ENCODE measurements at regions not wholly inside any gene's neighbourhood (a gene's known extent, or its start where the extent isn't known, plus 50 kb on each side); places are given as distances from the start of the nearest gene placed in this dataset.
"Not testable (repeated sequence)": the region's sequence is repeated elsewhere in the genome, so short reads cannot be mapped to it uniquely, and the experiment has no call there.

DNA sequence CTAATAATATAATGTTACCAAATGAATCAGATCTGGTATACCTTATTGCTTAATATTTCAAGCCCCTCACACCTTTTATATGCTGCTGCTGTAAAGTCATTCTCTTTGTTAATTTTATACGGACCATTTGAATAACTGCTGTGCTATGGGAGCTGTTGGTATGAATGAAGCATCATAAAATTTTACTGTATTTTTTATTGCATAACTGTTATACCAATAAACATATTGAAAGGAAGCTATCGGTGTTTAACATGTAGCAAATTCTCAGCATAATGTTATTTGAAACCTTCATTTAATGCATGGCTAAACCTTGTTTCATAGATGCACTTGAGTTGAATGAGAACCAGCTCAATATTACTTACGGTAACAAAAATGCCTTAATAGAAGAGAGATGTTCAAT, 1040.3 kb downstream of the SOCS6 start:
- no peak overlapping the region for H3K27ac ChIP-seq (ENCODE audit: low read depth in 2 of 2, low read length in 1 of 2)
- 94 to 96% methylated on average over 3 of the region's 3 CpGs for WGBS, 2 donors
- no peak overlapping the region for H3K4me3 ChIP-seq (ENCODE audit: low read depth in 1 of 2, low read length in 2 of 2)
- H3K4me1 ChIP-seq (ENCODE audit: control insufficient read depth in 2 of 2, insufficient read depth in 2 of 2, low read length in 1 of 2) = no peaks in the 10 kb centered on the region
- H3K36me3 ChIP-seq (ENCODE audit: control insufficient read depth in 2 of 2, insufficient read depth in 2 of 2, low read length in 1 of 2) = no peaks in the 10 kb centered on the region
- H3K9me3 ChIP-seq (ENCODE audit: control insufficient read depth in 2 of 2, insufficient read depth in 1 of 2, low read depth in 1 of 2, low read length in 1 of 2) = peaks cover 0 to 3% of the 10 kb centered on the region in 2 donors
- no peaks in the 10 kb centered on the region for H3K27me3 ChIP-seq (ENCODE audit: control insufficient read depth in 1 of 2, insufficient read depth in 2 of 2, low read length in 2 of 2)

DNA sequence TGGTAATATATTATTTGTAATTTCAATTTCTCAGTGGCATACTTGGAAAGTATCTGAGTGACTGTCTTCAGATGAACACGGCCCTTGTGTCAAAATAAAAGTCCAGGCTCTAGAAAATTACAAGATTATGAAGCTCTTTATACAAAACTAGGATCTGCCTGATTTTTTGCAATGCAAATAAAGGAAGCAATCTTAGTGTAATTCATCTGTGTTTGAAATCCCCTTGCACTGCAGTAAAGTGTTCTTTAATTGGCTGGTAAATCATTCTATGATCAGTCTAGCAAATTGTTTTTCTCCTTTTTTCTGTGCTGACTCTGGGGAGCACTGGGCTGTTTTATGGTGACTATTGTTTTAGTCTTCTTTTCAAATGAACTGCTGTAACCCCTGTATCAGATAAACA, 1039.0 kb downstream of the SOCS6 start:
- H3K4me3 ChIP-seq (ENCODE audit: low read depth in 1 of 2, low read length in 2 of 2) = no peak overlapping the region
- H3K4me1 ChIP-seq (ENCODE audit: control insufficient read depth in 2 of 2, insufficient read depth in 2 of 2, low read length in 1 of 2) = no peaks in the 10 kb centered on the region
- peaks cover 0 to 3% of the 10 kb centered on the region in 2 donors for H3K9me3 ChIP-seq (ENCODE audit: control insufficient read depth in 2 of 2, insufficient read depth in 1 of 2, low read depth in 1 of 2, low read length in 1 of 2)
- no peaks in the 10 kb centered on the region for H3K36me3 ChIP-seq (ENCODE audit: control insufficient read depth in 2 of 2, insufficient read depth in 2 of 2, low read length in 1 of 2)
- no peak overlapping the region for H3K27ac ChIP-seq (ENCODE audit: low read depth in 2 of 2, low read length in 1 of 2)
- WGBS, 2 donors = 16 to 25% methylated on average over 1 of the region's 1 CpG
- no peaks in the 10 kb centered on the region for H3K27me3 ChIP-seq (ENCODE audit: control insufficient read depth in 1 of 2, insufficient read depth in 2 of 2, low read length in 2 of 2)

DNA sequence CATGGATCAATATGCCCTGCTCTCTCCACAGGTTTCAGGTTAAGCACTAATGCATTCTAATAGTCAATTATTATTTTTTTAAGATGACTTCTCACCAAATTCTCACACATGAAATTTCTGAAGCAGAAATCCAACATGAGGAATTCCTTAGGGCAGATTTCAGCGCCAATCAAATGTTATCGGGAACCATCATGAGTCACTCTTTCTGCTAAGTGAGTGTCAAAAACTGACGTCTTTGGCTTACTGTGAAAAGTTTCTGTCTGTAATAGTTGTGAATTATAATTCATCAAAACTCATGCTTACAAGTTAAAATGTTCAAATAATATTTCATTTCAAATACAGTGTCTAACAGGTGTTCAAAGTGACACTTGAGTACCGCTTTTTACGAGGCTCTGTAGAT, 1038.6 kb downstream of the SOCS6 start:
- H3K27ac ChIP-seq (ENCODE audit: low read depth in 2 of 2, low read length in 1 of 2) = no peak overlapping the region
- WGBS, 2 donors = 48 to 58% methylated on average over 5 of the region's 5 CpGs
- no peak overlapping the region for H3K4me3 ChIP-seq (ENCODE audit: low read depth in 1 of 2, low read length in 2 of 2)
- no peaks in the 10 kb centered on the region for H3K36me3 ChIP-seq (ENCODE audit: control insufficient read depth in 2 of 2, insufficient read depth in 2 of 2, low read length in 1 of 2)
- no peaks in the 10 kb centered on the region for H3K27me3 ChIP-seq (ENCODE audit: control insufficient read depth in 1 of 2, insufficient read depth in 2 of 2, low read length in 2 of 2)
- H3K9me3 ChIP-seq (ENCODE audit: control insufficient read depth in 2 of 2, insufficient read depth in 1 of 2, low read depth in 1 of 2, low read length in 1 of 2) = peaks cover 0 to 3% of the 10 kb centered on the region in 2 donors
- H3K4me1 ChIP-seq (ENCODE audit: control insufficient read depth in 2 of 2, insufficient read depth in 2 of 2, low read length in 1 of 2) = no peaks in the 10 kb centered on the region

DNA sequence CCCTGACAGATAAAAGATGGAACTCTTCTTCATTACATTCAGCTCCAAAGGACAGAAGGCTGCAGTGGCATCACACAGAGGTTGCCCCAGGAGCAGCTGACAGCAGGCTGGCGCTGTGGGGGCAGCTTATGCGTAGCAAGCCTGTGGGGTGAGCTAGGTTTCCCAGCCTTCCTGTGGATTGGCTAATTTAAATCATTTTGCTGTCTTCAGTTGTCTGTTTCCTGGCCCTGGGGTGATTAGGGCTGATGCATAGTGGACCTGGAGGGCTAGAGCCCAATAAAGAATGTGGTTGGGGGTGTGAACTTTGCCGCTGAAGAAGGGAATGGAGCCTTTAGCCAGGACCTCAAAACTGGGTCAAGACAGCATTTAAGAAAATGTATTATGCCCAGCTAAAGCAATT, 1038.0 kb downstream of the SOCS6 start:
- H3K9me3 ChIP-seq (ENCODE audit: control insufficient read depth in 2 of 2, insufficient read depth in 1 of 2, low read depth in 1 of 2, low read length in 1 of 2) = peaks cover 0 to 3% of the 10 kb centered on the region in 2 donors
- WGBS, 2 donors = 77 to 79% methylated on average over 3 of the region's 3 CpGs
- no peak overlapping the region for H3K4me3 ChIP-seq (ENCODE audit: low read depth in 1 of 2, low read length in 2 of 2)
- no peak overlapping the region for H3K27ac ChIP-seq (ENCODE audit: low read depth in 2 of 2, low read length in 1 of 2)
- H3K36me3 ChIP-seq (ENCODE audit: control insufficient read depth in 2 of 2, insufficient read depth in 2 of 2, low read length in 1 of 2) = no peaks in the 10 kb centered on the region
- no peaks in the 10 kb centered on the region for H3K4me1 ChIP-seq (ENCODE audit: control insufficient read depth in 2 of 2, insufficient read depth in 2 of 2, low read length in 1 of 2)
- no peaks in the 10 kb centered on the region for H3K27me3 ChIP-seq (ENCODE audit: control insufficient read depth in 1 of 2, insufficient read depth in 2 of 2, low read length in 2 of 2)

DNA sequence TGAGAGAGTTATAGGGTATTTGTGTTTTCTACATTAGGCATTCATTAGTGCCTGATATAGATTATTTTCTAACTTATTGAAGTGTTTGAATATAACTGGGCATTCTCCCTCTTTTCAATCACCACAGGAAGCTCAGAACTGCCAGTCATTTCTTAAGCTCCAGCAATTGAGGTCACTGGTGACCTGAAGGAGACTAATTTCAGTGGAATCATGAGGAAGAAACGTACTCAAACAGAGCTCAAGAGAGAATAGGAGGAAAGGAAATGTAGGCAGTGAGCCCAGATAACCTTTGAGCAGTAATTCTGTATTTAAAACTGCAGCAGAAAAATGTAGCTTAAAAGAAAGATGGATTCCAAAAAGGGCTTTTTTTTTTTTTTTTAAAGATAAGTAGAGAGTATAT, 1035.5 kb downstream of the SOCS6 start:
- Histone ChIP-seq H3K36me3 (ENCODE audit: control insufficient read depth in 2 of 2, insufficient read depth in 2 of 2, low read length in 1 of 2) (no peaks in the 10 kb centered on the region), H3K4me1 (ENCODE audit: control insufficient read depth in 2 of 2, insufficient read depth in 2 of 2, low read length in 1 of 2) (no peaks in the 10 kb centered on the region), H3K9me3 (ENCODE audit: control insufficient read depth in 2 of 2, insufficient read depth in 1 of 2, low read depth in 1 of 2, low read length in 1 of 2) (peaks cover 0 to 3% of the 10 kb centered on the region in 2 donors), H3K4me3 (ENCODE audit: low read depth in 1 of 2, low read length in 2 of 2) (no peak overlapping the region), H3K27me3 (ENCODE audit: control insufficient read depth in 1 of 2, insufficient read depth in 2 of 2, low read length in 2 of 2) (no peaks in the 10 kb centered on the region), H3K27ac (ENCODE audit: low read depth in 2 of 2, low read length in 1 of 2) (no peak overlapping the region)
- 41% methylated on average over 1 of the region's 1 CpG for WGBS, 2 donors

DNA sequence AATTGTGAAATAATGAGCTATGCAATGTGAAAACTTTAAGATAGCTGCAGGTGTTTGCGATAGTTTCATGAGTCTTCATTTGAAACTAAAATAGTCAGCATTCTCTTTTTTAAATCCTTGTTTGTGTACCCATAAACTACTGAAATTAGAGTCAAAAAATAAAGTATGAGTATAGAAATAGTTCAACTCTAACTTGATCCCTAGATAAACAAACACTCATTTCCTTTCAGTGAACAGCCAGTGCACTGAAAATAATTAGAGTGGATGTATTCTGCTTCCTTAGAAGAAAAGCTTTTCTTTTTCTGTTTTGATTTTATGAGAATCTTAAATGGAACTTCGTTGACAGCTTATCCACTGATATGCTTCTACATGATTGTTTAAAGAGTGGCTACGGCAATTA, 1033.4 kb downstream of the SOCS6 start:
- Histone ChIP-seq H3K9me3 (ENCODE audit: control insufficient read depth in 2 of 2, insufficient read depth in 1 of 2, low read depth in 1 of 2, low read length in 1 of 2) (peaks cover 0 to 3% of the 10 kb centered on the region in 2 donors), H3K36me3 (ENCODE audit: control insufficient read depth in 2 of 2, insufficient read depth in 2 of 2, low read length in 1 of 2) (no peaks in the 10 kb centered on the region), H3K4me1 (ENCODE audit: control insufficient read depth in 2 of 2, insufficient read depth in 2 of 2, low read length in 1 of 2) (no peaks in the 10 kb centered on the region), H3K27ac (ENCODE audit: low read depth in 2 of 2, low read length in 1 of 2) (no peak overlapping the region), H3K4me3 (ENCODE audit: low read depth in 1 of 2, low read length in 2 of 2) (no peak overlapping the region), H3K27me3 (ENCODE audit: control insufficient read depth in 1 of 2, insufficient read depth in 2 of 2, low read length in 2 of 2) (no peaks in the 10 kb centered on the region)
- WGBS, 2 donors = 18 to 29% methylated on average over 3 of the region's 3 CpGs

DNA sequence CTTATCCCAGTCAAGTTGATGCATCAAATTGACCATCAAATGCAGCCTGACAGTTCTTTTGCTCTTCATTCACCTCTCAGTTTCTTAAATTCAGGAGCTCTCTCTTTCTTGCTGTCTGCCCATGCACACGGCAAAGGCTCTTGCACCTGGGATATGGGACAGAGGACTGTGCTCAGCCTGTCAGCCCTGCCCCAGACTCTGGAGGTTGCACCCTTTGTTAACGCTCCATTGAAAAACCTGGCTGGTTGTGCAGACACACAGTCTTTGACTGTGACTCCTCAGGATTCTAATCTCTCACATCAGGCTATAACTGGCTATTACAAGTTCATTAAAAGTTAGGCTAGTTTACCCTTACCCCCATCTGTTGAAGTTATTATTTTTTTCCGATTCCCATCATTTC, 1032.5 kb downstream of the SOCS6 start:
- H3K4me3 ChIP-seq (ENCODE audit: low read depth in 1 of 2, low read length in 2 of 2) = no peak overlapping the region
- H3K9me3 ChIP-seq (ENCODE audit: control insufficient read depth in 2 of 2, insufficient read depth in 1 of 2, low read depth in 1 of 2, low read length in 1 of 2) = no peaks in the 10 kb centered on the region
- no peaks in the 10 kb centered on the region for H3K4me1 ChIP-seq (ENCODE audit: control insufficient read depth in 2 of 2, insufficient read depth in 2 of 2, low read length in 1 of 2)
- H3K27ac ChIP-seq (ENCODE audit: low read depth in 2 of 2, low read length in 1 of 2) = no peak overlapping the region
- 86 to 94% methylated on average over 3 of the region's 3 CpGs for WGBS, 2 donors
- no peaks in the 10 kb centered on the region for H3K36me3 ChIP-seq (ENCODE audit: control insufficient read depth in 2 of 2, insufficient read depth in 2 of 2, low read length in 1 of 2)
- no peaks in the 10 kb centered on the region for H3K27me3 ChIP-seq (ENCODE audit: control insufficient read depth in 1 of 2, insufficient read depth in 2 of 2, low read length in 2 of 2)

DNA sequence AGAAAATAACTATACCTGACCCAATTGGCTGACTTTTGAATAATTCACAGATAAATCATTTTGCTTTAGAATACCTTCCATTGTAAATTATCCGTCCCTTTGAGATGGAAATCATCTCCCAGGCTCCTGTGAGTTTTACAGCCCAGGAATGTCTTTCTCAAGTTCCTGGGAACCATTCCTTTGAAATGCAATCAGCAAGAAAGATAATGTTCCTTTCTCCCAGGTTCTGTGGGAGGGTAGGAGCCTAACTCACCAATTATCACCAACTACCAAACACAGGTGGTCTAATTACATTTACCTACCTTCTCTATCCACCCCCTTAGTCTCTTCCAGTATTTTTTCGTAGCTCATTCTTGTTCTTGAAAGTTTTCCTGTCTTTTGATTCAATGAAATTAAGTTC, 1016.0 kb downstream of the SOCS6 start:
- 40 to 41% methylated on average over 2 of the region's 2 CpGs for WGBS, 2 donors
- H3K27me3 ChIP-seq (ENCODE audit: control insufficient read depth in 1 of 2, insufficient read depth in 2 of 2, low read length in 2 of 2) = no peaks in the 10 kb centered on the region
- no peak overlapping the region for H3K4me3 ChIP-seq (ENCODE audit: low read depth in 1 of 2, low read length in 2 of 2)
- no peaks in the 10 kb centered on the region for H3K4me1 ChIP-seq (ENCODE audit: control insufficient read depth in 2 of 2, insufficient read depth in 2 of 2, low read length in 1 of 2)
- no peaks in the 10 kb centered on the region for H3K36me3 ChIP-seq (ENCODE audit: control insufficient read depth in 2 of 2, insufficient read depth in 2 of 2, low read length in 1 of 2)
- no peaks in the 10 kb centered on the region for H3K9me3 ChIP-seq (ENCODE audit: control insufficient read depth in 2 of 2, insufficient read depth in 1 of 2, low read depth in 1 of 2, low read length in 1 of 2)
- H3K27ac ChIP-seq (ENCODE audit: low read depth in 2 of 2, low read length in 1 of 2) = no peak overlapping the region

DNA sequence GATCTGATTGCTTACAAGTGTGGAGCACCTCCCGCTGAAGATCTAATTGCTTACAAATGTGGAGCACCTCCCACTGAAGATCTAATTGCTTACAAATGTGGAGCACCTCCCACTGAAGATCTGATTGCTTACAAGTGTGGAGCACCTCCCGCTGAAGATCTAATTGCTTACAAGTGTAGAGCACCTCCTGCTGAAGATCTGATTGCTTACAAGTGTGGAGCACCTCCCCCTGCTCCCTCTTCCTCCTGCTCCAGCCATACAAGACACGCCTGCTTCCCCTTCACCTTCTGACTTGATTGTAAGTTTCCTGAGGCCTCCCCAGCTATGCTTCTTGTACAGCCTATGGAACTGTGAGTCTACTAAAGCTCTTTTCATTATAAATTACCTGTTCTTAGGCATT, 1014.9 kb downstream of the SOCS6 start:
- H3K4me3 ChIP-seq (ENCODE audit: low read depth in 1 of 2, low read length in 2 of 2); H3K36me3 ChIP-seq (ENCODE audit: control insufficient read depth in 2 of 2, insufficient read depth in 2 of 2, low read length in 1 of 2); H3K27ac ChIP-seq (ENCODE audit: low read depth in 2 of 2, low read length in 1 of 2); H3K4me1 ChIP-seq (ENCODE audit: control insufficient read depth in 2 of 2, insufficient read depth in 2 of 2, low read length in 1 of 2); H3K27me3 ChIP-seq (ENCODE audit: control insufficient read depth in 1 of 2, insufficient read depth in 2 of 2, low read length in 2 of 2); H3K9me3 ChIP-seq (ENCODE audit: control insufficient read depth in 2 of 2, insufficient read depth in 1 of 2, low read depth in 1 of 2, low read length in 1 of 2): not testable (repeated sequence)
- WGBS, 2 donors = 64 to 65% methylated on average over 3 of the region's 3 CpGs

DNA sequence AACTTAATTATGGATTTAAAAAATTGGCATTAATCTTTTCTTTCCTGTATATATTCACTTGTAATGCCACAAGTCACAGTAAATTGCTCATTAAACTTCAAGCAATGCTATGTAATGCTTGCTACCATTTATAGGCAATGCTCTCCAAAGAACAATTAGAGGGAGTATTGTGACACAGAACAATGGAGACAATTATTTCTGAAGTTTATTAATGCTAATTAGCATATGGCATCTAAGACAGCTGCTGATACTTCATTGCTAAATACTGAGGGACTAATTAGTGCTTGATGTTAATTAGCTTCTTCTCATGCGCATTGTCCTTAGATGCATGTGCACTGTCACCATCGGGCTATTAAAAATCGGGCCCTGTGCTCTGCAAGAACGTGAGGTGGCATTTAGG, 1012.8 kb downstream of the SOCS6 start:
- Histone ChIP-seq H3K27ac (ENCODE audit: low read depth in 2 of 2, low read length in 1 of 2) (no peak overlapping the region), H3K36me3 (ENCODE audit: control insufficient read depth in 2 of 2, insufficient read depth in 2 of 2, low read length in 1 of 2) (no peaks in the 10 kb centered on the region), H3K27me3 (ENCODE audit: control insufficient read depth in 1 of 2, insufficient read depth in 2 of 2, low read length in 2 of 2) (no peaks in the 10 kb centered on the region), H3K4me3 (ENCODE audit: low read depth in 1 of 2, low read length in 2 of 2) (no peak overlapping the region), H3K4me1 (ENCODE audit: control insufficient read depth in 2 of 2, insufficient read depth in 2 of 2, low read length in 1 of 2) (no peaks in the 10 kb centered on the region), H3K9me3 (ENCODE audit: control insufficient read depth in 2 of 2, insufficient read depth in 1 of 2, low read depth in 1 of 2, low read length in 1 of 2) (no peaks in the 10 kb centered on the region)
- 77 to 83% methylated on average over 4 of the region's 4 CpGs for WGBS, 2 donors
